ENCODE measurements at regions not wholly inside any gene's neighbourhood (a gene's known extent, or its start where the extent isn't known, plus 50 kb on each side); places are given as distances from the start of the nearest gene placed in this dataset.

DNA sequence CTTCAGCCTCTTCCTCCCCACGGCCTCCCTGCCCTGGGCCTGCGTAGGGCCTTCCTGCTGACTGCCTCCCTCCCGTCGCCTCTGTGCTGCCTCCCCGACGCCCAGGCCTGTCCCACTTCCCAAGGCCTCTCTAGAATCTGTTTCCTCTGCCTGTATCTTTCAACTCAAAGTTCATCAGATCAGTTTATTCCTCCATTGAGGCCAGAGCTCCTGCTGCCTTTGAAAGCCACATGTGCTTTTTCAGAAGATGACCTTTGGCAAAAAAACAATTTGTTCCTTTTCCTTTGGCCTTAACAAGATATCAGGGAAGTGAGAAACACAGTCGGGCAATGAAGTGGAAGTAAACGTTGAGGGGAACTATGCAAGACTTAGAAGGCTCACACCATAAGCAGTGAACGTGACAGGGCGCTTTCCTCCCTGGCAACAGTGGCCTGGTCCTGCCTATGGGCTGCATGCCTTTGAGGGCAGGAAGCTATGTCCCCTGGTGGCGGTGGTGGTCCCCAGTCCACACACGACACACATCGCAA lies 85.9 kb downstream of the PSMG1 start:
- Mint-ChIP-seq H3K27me3 (peaks cover 16 to 17% of the 10 kb centered on the region in 2 donors), H3K36me3 (ENCODE audit: insufficient read depth) (peaks cover 3% of the 10 kb centered on the region), H3K4me1 (ENCODE audit: low read depth in 2 of 2) (no peaks in the 10 kb centered on the region), H3K9me3 (no peaks in the 10 kb centered on the region), H3K27ac (no peak overlapping the region), H3K4me3 (no peak overlapping the region)
- DNase-seq (no peak), ATAC-seq (replicated peaks) (no peak)

DNA sequence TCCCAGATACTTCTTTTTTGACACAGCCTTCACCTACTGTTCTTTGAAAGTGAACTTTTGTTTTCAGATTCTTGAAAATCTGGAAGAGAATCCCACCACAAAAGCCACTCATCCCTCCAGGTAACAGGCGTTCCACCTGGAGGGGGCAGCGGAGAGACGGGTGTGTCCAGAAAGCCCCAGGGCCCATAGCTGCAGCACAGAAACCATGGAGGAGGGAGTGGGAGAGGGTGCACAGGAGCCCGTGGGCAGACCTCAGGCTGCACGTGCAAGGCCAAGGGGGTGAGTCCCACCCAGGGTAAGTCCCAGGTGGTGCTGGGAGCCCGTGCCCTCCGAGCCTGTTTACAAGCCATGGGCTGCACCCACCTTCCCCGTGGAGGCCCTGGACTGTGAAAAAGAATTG lies 86.5 kb downstream of the PSMG1 start:
- Mint-ChIP-seq H3K27me3 (peaks cover 16 to 17% of the 10 kb centered on the region in 2 donors), H3K4me3 (no peak overlapping the region), H3K9me3 (no peaks in the 10 kb centered on the region), H3K36me3 (ENCODE audit: insufficient read depth) (peaks cover 3% of the 10 kb centered on the region), H3K27ac (no peak overlapping the region), H3K4me1 (ENCODE audit: low read depth in 2 of 2) (no peaks in the 10 kb centered on the region)
- DNase-seq (no peak), ATAC-seq (replicated peaks) (no peak)

DNA sequence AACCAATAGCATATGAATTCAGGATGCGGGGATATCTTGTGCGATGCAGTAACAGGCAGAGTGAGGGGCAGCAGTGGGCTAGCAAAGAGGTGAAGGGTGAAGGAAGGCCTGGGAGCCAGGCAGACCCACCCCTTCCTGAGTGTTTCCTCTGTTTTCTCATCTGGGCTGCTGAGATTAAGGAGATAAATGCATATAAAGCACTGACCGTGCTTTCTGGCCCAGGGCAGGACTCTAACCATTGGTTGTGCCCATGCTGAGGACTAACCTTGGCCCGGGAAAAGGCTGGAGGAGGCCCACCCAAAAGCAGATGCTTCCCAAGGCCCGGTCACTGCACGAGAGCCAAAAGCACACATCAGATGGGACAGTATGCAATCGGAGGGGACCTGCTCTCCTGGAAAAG lies 87.6 kb downstream of the PSMG1 start:
- Mint-ChIP-seq H3K36me3 (ENCODE audit: insufficient read depth) (peaks cover 3% of the 10 kb centered on the region), H3K4me3 (no peak overlapping the region), H3K27ac (no peak overlapping the region), H3K9me3 (no peaks in the 10 kb centered on the region), H3K27me3 (peaks cover 7 to 16% of the 10 kb centered on the region in 2 donors), H3K4me1 (ENCODE audit: low read depth in 2 of 2) (no peaks in the 10 kb centered on the region)
- ATAC-seq (replicated peaks) (no peak), DNase-seq (no peak)

DNA sequence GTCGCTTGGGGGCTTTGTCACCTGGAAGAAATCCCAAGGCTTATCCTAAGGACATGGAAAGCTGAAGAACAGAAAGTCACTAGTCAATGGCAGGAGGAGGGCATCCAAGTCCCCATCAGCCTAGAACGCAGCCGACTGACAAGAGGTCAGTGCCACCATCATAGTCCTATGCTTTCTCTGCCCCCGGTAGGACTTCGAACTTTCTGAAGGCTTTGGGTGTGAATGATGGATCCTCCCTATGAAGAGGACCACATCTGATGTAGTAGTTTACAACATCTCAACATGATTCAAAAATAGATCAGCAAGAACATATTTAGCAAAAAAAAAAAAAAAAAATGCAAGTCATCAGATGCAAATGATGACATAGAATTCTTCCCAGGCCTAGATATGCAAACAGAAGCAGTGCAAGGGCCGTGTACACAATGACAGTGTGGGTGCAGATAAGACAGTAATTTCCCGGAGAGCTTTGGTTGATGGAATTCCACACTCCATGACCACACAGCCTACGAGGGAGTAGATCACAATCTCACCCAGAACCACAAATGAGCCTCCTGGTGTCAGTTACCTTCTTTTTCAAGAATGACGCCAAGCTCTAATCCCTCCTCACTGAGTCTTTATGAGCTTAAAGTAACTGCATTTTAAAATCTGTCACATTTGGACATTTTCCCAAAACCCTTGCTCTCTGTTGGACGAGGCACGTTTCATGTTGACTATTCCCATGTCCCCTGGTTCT lies 88.2 kb downstream of the PSMG1 start:
- H3K4me1 Mint-ChIP-seq (ENCODE audit: low read depth in 2 of 2), result no peaks in the 10 kb centered on the region
- ATAC-seq (replicated peaks) (no peak), DNase-seq (no peak)
- H3K4me3 Mint-ChIP-seq, result no peak overlapping the region
- H3K9me3 Mint-ChIP-seq, result no peaks in the 10 kb centered on the region
- H3K27me3 Mint-ChIP-seq, result peaks cover 6 to 16% of the 10 kb centered on the region in 2 donors
- no peak overlapping the region for H3K27ac Mint-ChIP-seq
- H3K36me3 Mint-ChIP-seq (ENCODE audit: insufficient read depth), result peaks cover 3% of the 10 kb centered on the region

DNA sequence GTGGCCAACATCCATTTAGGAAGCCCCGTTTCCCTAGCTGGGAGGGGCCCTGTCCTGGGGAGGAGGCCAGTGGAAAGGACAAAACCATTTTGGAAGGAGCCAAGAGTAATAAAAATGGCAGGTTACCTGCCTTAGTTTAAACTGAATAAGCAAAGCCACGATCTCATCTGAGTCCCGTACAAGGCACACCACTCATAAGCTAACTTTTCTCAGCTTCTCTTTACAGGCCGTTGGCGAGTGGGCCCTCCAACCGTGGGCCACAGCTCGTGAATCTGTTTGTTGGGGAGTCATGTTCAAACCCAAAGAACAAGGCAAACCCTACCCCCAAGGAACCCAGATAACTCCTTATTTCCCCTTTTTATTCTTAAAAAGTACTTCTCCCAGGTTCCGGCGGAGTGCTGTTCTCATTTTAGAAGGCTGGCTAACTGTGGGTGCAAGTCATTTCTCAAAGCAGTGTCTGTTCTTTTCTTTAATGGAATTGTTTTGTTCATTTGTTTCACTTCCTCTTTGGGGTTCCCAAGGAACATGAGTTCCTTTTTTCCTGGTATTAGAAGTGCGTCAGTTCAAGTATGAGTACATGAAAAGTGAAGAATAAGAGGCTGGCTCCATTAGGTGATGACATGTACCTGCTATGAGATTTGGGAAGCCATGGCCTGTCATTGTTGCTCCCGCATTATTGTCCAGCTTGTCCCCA lies 89.0 kb downstream of the PSMG1 start:
- ATAC-seq (replicated peaks), result no peak
- no peaks in the 10 kb centered on the region for H3K4me1 Mint-ChIP-seq (ENCODE audit: low read depth in 2 of 2)
- H3K4me3 Mint-ChIP-seq, result no peak overlapping the region

DNA sequence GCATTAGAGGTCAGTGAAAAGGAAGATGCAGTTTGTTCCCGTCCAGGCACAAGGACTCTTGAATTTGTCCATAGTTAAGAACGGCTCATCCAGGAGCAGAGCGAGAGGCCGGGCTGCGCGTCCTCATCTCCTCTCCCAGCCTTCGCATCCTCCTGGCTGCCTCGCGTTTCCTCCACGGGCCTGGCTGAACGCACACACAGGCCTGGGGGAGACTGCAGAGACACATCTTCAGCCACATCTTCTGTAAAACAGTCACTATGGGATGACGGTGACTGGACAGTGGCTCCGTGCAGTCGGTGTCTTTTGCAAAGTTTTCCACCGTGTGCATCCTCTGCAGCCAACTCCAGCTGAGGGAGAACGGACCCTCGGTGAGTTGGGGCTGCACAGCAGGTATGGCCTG lies 89.7 kb downstream of the PSMG1 start:
- Mint-ChIP-seq H3K9me3 (no peaks in the 10 kb centered on the region), H3K27ac (no peak overlapping the region), H3K4me3 (no peak overlapping the region), H3K27me3 (peaks cover 0 to 14% of the 10 kb centered on the region in 2 donors), H3K36me3 (ENCODE audit: insufficient read depth) (peaks cover 3% of the 10 kb centered on the region), H3K4me1 (ENCODE audit: low read depth in 2 of 2) (no peaks in the 10 kb centered on the region)
- ATAC-seq (replicated peaks), result no peak
- no peak for DNase-seq

More for the DNA sequence above, 89.0 kb downstream of the PSMG1 start:
- no peak overlapping the region for H3K27ac Mint-ChIP-seq
- H3K9me3 Mint-ChIP-seq, result no peaks in the 10 kb centered on the region
- peaks cover 3% of the 10 kb centered on the region for H3K36me3 Mint-ChIP-seq (ENCODE audit: insufficient read depth)
- DNase-seq, result no peak
- H3K27me3 Mint-ChIP-seq, result peaks cover 0 to 16% of the 10 kb centered on the region in 2 donors

DNA sequence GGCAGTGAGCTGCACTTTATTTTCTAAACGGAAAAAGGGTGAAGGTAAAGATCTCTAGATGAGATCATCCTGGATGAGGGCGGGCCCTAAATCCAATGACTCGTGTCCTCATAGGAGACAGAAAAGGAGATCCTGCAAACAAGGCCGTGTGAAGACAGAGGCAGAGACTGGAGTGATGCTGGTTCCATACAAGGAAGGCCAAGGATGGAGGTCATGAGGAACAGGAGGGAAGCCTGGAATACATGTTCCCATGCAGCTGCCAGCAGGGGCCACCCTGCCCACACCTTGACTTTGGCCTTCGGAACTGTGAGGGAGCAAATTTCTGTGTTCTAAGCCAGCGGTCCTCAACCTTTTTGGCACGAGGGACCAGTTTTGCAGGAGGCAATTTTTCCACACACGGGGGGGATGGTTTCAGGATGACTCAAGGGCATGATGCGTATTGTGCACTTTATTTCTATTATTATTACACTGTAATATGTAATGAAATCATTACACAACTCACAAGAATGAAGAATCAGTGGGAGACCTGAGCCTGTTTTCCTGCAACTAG lies 94.3 kb downstream of the PSMG1 start:
- Mint-ChIP-seq H3K36me3 (ENCODE audit: insufficient read depth) (no peaks in the 10 kb centered on the region), H3K4me3 (no peak overlapping the region), H3K4me1 (ENCODE audit: low read depth in 2 of 2) (no peaks in the 10 kb centered on the region), H3K9me3 (no peaks in the 10 kb centered on the region), H3K27me3 (peaks cover 7 to 12% of the 10 kb centered on the region in 2 donors), H3K27ac (no peak overlapping the region)
- no peak for DNase-seq
- no peak for ATAC-seq (replicated peaks)

DNA sequence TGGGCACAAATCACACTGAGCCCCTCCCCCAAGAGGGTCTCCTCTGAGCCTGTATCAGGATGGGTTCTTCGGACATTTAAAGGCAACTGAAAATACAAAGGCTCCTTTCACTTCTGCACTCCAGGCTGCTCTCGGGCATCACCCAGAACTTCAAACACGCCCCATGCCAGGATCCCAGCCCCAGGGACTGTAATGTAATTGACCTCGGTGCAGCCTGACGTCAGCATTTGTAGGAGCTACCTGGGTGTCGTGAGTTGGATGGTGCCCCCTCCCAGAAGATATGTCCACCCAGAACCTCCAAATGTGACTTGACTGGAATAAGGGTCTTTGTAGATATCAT lies 95.2 kb downstream of the PSMG1 start:
- no peak overlapping the region for H3K27ac Mint-ChIP-seq
- no peaks in the 10 kb centered on the region for H3K36me3 Mint-ChIP-seq (ENCODE audit: insufficient read depth)
- ATAC-seq (replicated peaks) (no peak), DNase-seq (no peak)
- peaks cover 7 to 21% of the 10 kb centered on the region in 2 donors for H3K27me3 Mint-ChIP-seq
- H3K4me1 Mint-ChIP-seq (ENCODE audit: low read depth in 2 of 2), result no peaks in the 10 kb centered on the region
- no peaks in the 10 kb centered on the region for H3K9me3 Mint-ChIP-seq
- no peak overlapping the region for H3K4me3 Mint-ChIP-seq

DNA sequence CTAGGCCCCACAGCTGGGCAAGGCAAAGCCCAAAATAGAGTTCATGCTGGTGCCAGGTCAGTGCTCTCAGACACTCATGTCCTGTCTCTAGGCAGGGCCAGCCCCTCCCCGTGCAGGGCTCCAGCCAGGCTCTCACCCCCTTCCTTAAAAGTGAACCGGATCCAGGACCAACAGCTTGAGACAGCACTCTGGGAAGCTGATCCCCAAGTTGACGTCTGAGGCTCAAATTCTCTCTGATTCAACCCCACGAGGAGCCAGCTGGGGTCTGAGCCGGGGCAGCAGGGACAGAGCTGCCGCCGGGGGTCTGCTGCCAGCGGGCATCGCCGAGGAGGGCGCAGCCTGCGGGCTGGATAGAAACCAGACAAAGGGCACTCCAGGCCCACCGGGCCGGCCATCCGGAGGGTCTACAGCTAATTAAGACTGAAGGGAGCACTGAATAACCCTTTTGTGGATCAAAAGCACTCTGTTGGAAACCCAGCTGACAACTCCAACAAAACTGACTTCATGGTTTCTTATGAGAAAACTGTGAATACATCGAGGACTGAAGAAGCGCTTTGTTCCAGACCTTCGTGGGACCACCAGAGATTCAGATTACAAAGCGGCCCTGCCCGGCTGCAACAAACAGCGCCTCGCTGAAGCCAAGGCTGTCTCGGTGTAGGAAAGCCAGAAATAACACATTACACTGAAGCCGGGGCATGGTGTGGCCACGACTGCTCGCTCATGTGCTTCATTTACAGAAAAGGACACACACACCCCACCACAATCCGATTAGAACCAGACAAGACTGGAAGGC lies 95.8 kb downstream of the PSMG1 start:
- no peaks in the 10 kb centered on the region for H3K4me1 Mint-ChIP-seq (ENCODE audit: low read depth in 2 of 2)
- ATAC-seq (replicated peaks) (no peak), DNase-seq (no peak)
- no peaks in the 10 kb centered on the region for H3K36me3 Mint-ChIP-seq (ENCODE audit: insufficient read depth)
- H3K27ac Mint-ChIP-seq, result no peak overlapping the region
- H3K9me3 Mint-ChIP-seq, result no peaks in the 10 kb centered on the region
- H3K27me3 Mint-ChIP-seq, result peaks cover 7 to 21% of the 10 kb centered on the region in 2 donors
- H3K4me3 Mint-ChIP-seq, result no peak overlapping the region

DNA sequence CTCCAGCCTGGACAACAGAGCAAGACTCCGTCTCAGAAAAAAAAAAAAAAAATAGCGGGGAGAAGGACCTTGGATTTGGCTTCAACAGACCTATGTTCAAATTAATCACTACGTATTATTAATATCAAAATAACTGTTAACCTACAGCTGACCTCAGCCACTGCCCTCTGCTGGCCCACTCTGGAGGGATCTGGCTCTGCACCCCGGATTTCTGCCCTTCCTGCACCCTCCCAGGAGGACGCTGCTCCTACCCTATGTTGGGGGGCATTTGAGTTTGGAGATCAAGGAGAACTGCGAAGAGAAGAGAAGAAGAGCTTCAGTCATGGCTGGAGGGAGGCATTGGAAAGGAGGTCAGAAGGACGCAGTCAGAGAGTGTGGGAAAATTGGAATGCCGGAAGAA lies 96.7 kb downstream of the PSMG1 start:
- DNase-seq (no peak), ATAC-seq (replicated peaks) (no peak)
- H3K36me3 Mint-ChIP-seq (ENCODE audit: insufficient read depth), result no peaks in the 10 kb centered on the region
- H3K27ac Mint-ChIP-seq, result no peak overlapping the region
- H3K27me3 Mint-ChIP-seq, result peaks cover 9 to 25% of the 10 kb centered on the region in 2 donors
- H3K4me3 Mint-ChIP-seq, result no peak overlapping the region
- H3K9me3 Mint-ChIP-seq, result no peaks in the 10 kb centered on the region
- H3K4me1 Mint-ChIP-seq (ENCODE audit: low read depth in 2 of 2), result no peaks in the 10 kb centered on the region

DNA sequence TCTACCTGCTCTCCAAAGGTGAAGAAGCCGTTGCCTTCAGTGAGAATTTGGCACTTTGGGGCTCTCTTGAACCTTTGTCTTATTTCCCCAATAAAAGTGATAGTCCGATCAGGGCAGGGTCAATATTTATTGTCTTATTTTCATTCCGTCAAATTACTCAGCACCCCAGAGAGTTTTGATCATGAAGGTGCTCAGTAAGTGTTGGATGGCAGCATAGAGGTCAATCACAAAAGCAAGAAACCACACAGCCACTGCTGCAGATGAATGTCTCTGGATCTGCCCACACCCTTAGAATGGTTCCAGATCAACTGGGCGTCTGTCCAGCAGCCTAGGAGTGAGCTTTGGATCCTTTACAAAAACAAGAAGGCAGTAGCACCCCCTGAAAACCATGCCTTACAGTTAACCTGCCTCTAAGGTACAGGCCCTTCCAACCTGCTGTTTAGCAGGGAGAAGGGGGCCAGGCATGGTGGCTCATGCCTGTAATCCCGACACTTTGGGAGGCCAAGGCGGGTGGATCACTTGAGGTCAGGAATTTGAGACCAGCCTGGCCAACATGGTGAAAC lies 97.3 kb downstream of the PSMG1 start:
- H3K36me3 Mint-ChIP-seq (ENCODE audit: insufficient read depth), result no peaks in the 10 kb centered on the region
- no peak for DNase-seq
- H3K27ac Mint-ChIP-seq, result peak overlapping the region in 1 of 2 donors; percentile 3
- H3K4me1 Mint-ChIP-seq (ENCODE audit: low read depth in 2 of 2), result no peaks in the 10 kb centered on the region
- H3K9me3 Mint-ChIP-seq, result no peaks in the 10 kb centered on the region
- no peak for ATAC-seq (replicated peaks)
- H3K4me3 Mint-ChIP-seq, result no peak overlapping the region
- H3K27me3 Mint-ChIP-seq, result peaks cover 14 to 30% of the 10 kb centered on the region in 2 donors

DNA sequence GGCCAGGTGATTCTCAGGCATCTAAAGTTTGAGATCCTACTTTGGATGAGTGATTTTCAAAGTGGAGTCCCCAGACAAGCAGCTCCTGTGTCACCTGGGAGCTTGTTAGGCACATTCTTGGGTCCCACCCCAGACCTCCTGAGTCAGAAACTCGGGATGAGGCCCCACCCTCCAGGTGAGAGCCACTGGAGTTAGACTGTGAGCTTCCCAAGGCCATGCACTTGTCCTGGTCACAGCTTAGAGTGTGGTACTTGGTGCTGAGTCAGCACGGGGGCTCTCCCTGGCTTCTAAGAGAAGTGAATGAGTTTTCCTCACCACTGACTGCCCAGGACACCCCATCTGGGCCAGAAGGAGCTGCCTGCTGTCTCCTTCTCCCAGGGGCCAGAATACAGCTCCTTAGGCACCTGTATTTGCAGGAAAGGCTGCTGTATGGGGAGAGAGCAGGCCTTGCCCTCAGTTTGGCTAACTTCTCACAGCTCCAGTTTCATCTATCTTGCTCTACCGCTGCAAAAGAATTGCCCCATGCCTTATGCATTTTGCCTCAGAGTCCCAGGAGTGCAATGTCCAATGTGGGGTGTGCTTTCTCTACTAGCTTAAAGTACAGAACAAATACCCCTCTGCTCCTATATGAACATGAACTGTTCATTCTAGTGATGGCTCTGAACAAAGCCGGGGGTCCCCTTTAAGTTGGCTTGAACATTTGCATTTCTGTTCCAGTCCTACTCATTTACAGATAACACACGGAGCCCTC lies 98.1 kb downstream of the PSMG1 start:
- Mint-ChIP-seq H3K36me3 (ENCODE audit: insufficient read depth) (no peaks in the 10 kb centered on the region), H3K27me3 (peaks cover 14 to 30% of the 10 kb centered on the region in 2 donors), H3K27ac (peak overlapping the region in 1 of 2 donors; percentile 3), H3K4me3 (no peak overlapping the region), H3K9me3 (no peaks in the 10 kb centered on the region), H3K4me1 (ENCODE audit: low read depth in 2 of 2) (no peaks in the 10 kb centered on the region)
- DNase-seq, result no peak
- ATAC-seq (replicated peaks), result no peak
